PC-9 (cell line): ENCODE measurements at regions not wholly inside any gene's neighbourhood (a gene's known extent, or its start where the extent isn't known, plus 50 kb on each side); places are given as distances from the start of the nearest gene placed in this dataset.
"Not testable (repeated sequence)": the region's sequence is repeated elsewhere in the genome, so short reads cannot be mapped to it uniquely, and the experiment has no call there.

Experiments
- EZH2 ChIP-seq: fragments of 200-600 bp; sonication (generic); IDR thresholded peaks from 2 replicates; pipeline ENCODE4 v1.8.0; 2017; ENCODE audit warnings: antibody characterized with exemption, low read depth
- TF ChIP-seq, protein P1 (sequence below): fragments of 200-600 bp; sonication (generic); conservative IDR thresholded peaks from 2 replicates; pipeline ENCODE4 v1.6.1; 2017; ENCODE audit warnings: mixed run types, antibody characterized with exemption, mild to moderate bottlenecking, moderate library complexity

DNA sequence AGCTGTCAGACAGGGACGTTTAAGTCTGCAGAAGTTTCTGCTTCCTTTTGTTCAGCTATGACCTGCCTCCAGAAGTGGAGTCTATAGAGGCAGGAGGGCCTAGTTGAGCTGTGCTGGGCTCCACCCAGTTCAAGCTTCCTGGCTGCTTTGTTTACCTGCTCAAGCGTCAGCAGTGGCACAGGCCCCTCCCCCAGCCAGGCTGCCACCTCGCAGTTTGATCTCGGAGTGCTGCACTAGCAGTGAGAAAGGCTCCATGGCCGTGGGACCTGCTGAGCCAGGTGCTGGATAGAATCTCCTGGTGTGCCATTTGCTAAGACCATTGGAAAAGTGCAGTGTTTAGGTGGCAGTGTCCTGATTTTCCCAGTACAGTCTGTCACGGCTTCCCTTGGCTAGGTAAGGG is 887.6 kb upstream of the ADGRL4 start:
- TF ChIP-seq, protein P1, sequence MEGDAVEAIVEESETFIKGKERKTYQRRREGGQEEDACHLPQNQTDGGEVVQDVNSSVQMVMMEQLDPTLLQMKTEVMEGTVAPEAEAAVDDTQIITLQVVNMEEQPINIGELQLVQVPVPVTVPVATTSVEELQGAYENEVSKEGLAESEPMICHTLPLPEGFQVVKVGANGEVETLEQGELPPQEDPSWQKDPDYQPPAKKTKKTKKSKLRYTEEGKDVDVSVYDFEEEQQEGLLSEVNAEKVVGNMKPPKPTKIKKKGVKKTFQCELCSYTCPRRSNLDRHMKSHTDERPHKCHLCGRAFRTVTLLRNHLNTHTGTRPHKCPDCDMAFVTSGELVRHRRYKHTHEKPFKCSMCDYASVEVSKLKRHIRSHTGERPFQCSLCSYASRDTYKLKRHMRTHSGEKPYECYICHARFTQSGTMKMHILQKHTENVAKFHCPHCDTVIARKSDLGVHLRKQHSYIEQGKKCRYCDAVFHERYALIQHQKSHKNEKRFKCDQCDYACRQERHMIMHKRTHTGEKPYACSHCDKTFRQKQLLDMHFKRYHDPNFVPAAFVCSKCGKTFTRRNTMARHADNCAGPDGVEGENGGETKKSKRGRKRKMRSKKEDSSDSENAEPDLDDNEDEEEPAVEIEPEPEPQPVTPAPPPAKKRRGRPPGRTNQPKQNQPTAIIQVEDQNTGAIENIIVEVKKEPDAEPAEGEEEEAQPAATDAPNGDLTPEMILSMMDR, result not testable (repeated sequence)
- TF ChIP-seq EZH2, result not testable (repeated sequence)
